GM18907 (cell line): ENCODE measurements at regions not wholly inside any gene's neighbourhood (a gene's known extent, or its start where the extent isn't known, plus 50 kb on each side); places are given as distances from the start of the nearest gene placed in this dataset.
"Not testable (repeated sequence)": the region's sequence is repeated elsewhere in the genome, so short reads cannot be mapped to it uniquely, and the experiment has no call there.

ENCODE experiments used
- ATAC-seq: cut with Tn5 transposase; IDR thresholded peaks from one replicate; pipeline ENCODE4 v1.9.1; 2021; ENCODE audit warnings: mild to moderate bottlenecking, moderate library complexity; ENCODE audit not compliant: unreplicated experiment

DNA sequence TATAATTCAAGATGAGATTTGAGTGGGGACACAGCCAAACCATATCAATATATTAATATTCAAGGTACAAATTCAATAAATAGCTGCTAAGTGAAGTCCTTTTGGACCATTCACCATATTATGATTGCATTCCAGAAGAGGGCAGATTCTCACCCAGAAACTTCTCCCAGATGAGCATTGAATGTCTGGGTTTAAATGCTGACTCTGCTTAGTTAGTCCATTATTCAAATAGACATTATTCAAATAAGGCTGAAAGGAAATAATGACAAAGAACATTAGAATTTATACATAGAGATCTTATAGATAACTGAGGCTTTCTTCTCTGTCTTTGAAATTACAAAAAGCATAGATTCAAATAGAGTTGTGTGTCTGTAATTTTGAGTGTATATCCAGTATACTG, 579.4 kb upstream of the SLC8A1 start:
- no peak for ATAC-seq

DNA sequence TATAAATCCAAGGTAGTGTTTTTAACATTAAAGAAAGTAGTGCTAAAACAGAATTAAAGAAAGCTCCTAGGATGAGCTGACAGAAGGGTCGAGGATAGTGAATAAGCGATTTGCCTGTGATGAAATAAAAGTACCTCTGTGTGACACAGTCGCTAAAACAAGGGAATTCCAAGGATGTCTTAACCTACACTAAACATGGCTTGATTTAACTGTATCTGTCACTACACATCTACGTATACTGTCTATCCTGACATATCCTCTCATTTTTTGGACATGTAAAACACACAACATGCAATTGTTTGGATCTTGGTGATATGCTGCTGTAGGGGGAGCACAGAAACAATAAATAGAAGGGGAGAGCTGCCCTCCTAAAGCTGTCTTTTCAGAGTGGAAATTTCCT, 580.8 kb upstream of the SLC8A1 start:
- no peak for ATAC-seq

DNA sequence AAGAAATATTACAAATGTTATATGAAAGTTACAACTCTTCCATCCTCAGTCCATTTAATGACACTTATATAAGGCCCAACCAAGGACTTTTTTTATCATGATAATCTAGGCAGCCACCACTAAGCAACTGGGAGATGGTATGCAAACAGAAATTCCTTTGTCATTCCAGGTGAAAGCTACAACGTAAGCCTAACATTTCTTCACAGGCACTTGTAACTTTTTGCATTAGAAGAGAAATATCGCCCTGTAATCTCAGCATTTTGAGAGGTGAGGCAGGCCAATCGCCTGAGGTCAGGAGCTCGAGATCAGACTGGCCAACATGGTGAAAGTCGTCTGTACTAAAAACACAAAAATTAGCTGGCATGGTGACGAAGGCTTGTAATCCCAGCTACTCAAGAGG, 581.2 kb upstream of the SLC8A1 start:
- no peak for ATAC-seq

DNA sequence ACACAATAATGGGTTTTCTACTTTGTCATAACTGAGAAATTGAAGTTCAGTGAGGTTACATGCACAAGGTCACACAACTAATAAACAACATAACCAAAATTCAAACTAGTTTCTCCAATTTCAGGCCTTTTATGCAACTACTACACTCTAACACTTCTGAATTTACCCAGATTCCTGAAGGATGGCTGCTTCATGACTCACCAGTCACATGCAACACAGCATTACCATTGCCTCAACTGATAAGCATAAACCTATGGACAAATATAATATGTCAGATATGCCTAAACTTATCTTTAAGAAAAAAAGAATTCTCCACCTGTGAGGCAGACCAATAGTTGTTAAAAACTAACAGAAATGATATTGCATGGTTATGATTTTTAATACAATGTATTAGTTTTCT, 586.5 kb upstream of the SLC8A1 start:
- no peak for ATAC-seq

DNA sequence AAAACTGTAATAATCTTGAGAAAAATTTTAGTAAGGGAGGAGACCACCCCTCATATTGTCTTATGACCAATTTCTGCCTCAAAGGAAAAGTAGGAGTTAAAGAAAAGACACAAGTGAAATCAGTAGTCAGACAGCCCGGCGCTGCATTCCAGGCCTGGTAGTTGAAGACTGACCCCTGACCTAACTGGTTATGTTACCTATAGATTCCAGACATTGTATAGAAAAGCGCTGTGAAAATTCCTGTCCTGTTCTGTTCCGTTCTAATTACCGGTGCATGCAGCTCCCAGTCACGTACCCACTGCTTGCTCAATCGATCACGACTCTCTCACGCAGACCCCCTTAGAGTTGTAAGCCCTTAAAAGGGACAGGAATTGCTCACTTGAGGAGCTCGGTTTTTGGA, 587.9 kb upstream of the SLC8A1 start:
- ATAC-seq, result not testable (repeated sequence)

DNA sequence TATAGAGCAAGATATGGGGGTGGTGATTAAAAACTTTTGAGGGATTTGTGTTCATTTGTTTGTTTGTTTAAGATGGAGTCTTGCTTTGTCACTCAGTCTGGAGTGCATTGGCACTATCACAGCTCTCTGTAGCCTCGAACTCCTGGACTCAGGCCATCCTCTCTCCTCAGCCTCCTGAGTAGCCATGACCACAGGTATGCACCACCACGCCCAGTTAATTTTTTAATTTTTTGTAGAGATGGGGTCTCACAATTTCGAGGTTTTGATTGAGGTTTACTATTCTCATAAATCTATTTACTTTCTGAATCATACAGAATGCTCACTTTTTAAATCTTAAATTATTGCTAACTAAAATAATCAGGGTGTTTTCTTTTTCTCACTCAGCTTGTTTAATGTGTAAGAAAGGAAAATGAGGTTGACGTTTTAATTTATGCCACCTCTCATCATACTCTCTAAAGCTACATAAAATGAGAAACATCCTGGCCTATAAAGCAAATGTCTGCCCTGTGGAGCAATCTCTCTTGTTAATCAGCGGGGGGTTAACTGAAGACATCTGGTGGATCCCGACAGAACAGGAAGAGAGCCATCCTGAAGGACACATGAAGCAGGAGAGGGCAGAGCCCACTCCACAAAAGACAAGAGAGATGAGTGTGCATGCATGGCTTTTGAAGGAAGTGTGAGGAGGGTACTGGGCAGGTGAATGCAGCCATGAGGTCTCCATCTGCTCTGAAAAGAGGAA, 589.1 kb upstream of the SLC8A1 start:
- no peak for ATAC-seq

DNA sequence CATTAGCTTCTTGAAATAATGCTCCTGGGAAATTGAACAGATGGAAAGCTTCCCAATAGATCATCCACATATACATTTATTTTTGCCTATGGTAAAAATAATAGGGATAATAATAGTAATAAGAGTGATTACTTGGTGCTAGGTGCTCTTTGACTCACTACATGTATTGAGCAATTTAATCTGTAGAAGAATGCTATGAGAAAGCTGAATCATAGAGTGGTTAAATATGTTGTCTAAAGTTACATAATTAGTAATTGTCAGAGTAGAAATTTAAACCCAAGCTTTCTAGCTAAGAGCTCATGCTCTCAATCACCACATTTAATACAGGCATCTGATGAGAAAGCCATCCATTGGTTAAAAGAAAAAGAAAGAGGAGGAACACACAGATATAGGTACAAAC, 590.5 kb upstream of the SLC8A1 start:
- no peak for ATAC-seq

DNA sequence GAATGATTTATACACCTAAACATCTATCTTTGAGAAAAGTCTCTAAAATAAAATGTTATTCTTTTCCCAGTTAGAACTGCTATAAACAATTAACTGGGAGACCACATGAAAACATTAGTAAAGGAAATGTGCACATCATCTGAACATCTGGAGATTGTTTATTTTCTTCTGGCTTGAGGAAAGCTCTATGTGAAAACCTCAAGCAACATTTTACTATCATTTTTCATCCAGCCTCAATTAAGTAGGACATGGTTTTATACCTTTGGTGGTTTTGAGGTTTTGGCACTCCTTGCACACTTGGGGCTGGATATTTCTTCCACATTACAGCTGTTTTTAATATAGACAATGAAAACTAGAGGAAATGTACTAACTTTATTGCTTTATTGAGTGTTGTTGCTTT, 609.5 kb upstream of the SLC8A1 start:
- ATAC-seq, result no peak

DNA sequence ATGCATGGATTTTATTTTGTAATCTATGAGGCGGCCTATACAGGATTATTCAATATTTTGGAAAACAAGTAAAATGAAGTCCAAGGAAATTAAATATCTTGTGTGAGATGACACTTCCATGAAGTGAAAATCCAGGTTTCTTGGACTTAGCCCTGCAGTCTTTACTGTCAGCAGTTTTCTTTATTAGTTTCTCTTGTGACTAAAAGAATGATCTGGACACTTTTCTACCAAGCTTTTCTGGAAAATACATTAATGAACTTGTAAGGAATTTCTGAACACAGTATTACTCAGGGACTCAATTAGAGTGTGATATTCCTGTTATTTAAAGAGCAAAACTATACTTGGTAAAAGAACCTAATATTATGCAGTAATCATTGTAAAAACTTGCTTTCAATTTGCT, 610.4 kb upstream of the SLC8A1 start:
- no peak for ATAC-seq

DNA sequence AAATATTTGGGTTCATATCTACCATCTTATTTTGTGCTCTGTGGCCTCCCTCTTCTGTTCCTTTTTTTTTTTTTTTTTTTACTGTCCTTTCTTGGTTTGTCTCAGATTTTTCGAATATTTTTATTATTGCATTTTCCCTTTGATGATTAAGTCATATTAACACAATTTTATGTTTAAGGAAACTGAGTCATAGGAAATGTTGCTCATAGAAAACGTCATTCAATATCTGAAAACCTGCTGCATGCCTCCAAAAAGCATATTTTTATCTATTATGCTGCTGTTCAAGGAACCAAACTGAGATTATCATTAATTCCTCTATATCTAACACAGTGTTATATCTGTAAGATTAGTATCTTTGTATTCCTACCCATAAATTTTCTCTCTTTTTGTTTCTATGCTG, 614.3 kb upstream of the SLC8A1 start:
- no peak for ATAC-seq

DNA sequence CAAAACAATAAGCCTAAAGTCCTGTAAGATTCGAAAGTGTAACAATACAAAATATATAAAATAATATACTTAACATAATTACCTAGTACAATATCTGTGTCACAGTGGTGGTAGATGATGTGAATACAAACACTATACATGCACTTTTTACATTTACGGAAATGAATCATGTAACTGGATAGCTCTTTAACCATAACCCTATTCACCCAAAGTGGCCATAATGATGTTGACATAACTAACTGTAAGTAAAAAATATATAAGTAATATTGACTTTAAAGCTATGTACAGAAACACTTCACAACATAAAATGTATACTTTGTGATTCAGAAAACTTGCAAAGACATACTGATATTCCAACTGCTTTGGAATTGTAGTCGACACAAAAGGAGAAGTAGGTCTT, 616.9 kb upstream of the SLC8A1 start:
- ATAC-seq, result no peak

DNA sequence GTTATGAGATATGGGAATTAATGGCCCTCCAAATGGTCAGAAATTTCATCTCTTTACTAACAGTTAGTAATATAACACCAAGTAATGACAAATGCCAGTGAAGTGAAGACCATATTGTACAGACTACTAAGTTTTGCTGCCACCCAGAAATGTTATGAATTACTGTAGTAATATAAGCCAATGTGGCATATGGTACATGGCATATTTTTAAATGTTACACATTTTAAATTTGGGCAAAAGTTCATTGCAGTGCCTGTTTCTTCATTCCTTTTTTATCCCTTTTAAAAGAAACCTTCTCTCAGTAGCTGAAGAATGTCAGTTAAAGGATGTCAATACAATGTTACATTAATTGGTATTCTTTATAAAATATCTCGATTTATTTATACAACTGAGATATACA, 626.5 kb upstream of the SLC8A1 start:
- ATAC-seq, result no peak

DNA sequence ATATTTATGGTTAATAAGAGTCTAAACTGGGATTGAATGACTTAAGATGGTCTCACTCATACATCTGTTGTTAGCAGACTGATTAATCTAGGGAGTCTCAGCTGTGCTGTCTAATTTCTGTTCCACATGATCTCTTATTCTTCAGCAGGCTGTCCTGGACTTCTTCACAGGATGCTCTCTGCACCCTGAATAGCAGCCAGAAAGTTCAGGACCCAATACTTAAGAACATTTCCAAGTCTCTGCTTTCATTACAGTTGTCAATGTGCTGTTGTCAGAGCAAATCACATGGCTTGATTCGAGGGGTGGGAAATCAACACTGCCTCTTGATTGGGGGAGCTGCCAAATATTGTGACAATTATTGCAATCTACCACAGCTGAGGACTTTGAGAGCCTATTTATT, 627.1 kb upstream of the SLC8A1 start:
- ATAC-seq, result no peak

DNA sequence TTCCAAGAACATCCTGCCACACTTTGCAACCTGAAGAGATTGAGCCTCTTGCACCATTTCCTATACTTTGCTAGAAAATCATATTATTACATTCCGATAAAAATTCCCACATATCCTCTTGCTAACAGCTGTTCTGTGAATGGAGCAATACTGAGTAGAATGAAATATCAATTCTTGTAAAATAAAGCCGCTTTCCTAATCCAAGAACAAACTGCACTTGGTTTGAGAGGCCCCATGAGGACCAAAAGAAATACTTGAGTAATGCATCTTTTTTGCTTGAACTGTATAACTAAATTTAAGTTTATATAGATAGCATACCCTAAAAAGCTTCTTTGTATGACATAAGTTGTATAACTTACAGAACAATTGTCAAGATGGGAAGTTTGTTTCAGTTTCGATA, 632.4 kb upstream of the SLC8A1 start:
- ATAC-seq, result no peak

DNA sequence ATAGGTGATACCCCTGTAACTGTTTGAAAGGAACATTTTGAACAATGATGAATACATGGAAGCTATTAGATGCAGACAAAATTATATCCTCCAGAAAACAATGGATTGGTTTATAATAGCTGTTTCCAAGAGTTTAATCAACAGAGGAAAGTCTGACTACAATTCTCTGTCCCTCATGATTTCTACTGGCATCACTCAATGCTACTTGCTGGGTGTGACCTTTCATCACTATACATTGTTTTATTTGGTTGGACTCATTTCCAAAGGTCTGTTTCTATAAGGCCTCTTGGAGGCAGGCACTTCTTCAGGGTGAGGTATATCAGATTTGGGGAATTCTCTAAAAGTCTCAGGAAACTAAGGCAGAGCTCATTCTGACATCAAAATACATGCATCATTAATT, 636.1 kb upstream of the SLC8A1 start:
- no peak for ATAC-seq

DNA sequence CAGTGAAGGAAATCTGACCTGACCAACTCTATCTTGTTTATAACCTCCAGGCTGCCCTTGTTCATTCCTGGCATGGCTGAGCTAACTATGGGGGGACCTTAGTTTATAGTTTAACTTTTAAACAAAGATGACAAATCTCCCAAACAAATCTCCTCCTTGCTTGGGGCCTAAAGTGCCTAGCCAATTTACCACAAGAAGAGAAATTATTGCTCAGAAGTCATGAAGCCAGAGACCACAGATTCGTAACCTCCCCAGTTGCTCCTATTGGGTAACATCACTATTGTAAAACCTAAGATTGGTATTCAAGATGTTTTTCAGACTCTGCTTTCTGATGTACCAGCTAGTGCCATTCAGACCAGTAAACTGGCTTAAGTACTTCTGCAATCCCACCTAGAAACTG, 649.4 kb upstream of the SLC8A1 start:
- no peak for ATAC-seq

DNA sequence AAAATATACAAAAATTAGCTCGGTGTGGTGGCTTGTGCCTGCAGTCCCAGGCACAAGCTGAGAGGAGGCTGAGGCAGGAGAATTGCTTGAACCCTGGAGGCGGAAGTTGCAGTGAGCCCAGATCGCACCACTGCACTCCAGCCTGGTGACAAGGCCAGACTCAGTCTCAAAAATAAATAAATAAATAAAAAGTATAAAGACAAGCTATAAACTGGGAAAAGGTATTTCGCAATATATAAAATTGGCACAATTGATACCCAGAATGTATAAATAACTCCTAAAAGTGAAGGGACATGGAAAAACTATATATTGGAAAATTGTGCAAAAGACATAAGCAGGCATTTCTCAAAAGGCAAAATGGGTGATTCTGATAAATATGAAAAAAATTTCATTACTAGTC, 657.9 kb upstream of the SLC8A1 start:
- no peak for ATAC-seq

DNA sequence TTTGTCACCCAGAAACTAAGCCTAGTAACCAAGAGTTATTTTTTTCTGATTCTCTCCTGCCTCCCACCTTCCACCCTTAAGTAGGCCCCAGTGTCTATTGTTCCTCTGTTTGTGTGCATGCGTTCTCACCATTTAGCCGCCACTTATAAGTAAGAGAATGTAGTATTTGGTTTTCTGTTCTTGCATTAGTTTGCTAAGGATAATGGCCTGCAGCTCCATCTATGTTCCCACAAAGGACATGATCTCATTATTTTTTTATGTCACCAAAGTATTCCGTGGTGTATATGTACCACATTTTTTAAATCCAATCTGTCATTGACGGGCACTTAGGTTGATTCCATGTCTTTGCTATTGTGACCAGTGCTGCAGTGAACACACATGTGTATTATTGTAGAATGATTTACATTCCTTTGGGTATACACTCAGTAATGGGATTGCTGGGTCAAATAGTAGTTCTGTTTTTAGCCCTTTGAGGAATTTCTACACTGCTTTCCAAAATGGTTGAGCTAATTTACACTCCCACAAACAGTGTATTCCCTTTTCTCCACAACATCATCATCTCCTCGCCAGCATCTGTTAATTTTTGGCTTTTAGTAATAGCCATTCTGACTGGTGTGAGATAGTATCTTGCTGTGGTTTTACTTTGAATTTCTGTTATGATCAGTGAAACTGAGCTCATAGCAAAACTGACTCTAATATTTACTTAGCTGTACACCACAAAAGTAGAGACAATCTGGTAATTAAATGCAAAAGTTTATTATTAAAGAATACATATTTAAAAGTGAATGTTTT, 660.1 kb upstream of the SLC8A1 start:
- ATAC-seq, result no peak

DNA sequence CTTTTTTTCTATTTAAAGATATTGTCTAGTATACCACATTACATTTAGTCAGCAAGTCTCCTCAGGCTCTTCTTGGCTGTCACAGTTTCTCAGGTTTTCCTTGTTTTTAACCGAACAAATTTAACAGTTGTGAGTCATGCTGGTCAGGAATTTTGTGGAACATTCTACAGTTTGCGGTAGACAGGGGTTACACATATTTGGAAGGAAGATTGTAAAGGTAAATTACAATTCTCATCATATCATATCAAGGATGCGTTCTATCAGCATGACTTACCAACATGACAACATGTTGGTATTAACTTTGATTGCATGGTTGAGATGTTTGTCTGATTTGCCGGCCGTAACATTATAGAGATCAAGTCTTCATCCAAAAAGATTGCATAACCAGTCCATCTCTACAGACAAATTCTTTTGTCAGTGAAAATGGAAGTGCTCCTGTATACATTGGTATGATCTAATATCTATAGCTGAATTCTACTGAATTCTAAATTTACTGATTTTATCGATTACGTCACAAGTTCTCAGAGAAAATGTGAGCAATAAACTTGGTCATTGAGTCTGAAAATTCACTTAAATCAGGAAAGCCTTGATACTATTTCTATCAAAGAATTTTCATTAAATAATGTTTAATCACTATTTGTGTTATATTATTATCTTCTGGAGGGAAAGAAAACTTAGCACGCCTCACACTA, 664.4 kb upstream of the SLC8A1 start:
- ATAC-seq, result no peak

DNA sequence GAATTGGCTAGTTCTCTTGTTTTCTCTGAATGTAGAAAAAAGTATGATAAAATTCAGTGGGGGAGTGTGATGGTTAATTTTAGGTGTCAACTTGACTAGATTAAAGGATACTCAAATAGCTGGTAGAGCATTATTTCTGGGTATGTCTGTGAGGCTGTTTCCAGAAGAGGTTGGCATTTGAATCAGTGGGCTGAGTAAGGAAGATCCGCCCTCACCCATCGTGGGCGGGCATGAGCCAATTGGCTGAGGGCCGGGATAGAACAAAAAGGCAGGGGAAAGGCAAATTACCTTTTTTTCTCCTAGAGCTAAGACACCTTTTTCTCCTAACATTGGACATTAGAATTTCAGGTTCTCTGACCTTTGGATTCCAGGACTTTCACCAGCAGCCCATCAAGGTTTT, 667.6 kb upstream of the SLC8A1 start:
- ATAC-seq, result no peak

DNA sequence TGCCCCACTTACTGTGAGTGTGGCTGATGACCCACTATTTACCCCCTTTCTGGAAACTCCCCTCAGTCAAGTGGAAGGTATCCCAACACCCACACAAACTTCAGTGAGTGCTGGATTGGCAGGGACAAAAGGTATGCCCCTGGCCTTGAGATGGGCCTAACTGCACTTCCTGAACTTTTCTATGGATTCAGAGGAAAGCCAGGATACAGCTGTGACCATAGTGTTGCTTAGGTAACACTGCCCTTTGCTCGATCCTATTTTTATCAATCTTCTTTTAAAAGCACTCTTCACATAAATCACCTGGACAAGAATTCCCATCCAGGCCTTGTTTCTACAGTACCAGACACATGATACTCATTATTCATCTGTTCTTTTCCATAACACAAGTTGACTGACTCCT, 671.5 kb upstream of the SLC8A1 start:
- ATAC-seq, result no peak

DNA sequence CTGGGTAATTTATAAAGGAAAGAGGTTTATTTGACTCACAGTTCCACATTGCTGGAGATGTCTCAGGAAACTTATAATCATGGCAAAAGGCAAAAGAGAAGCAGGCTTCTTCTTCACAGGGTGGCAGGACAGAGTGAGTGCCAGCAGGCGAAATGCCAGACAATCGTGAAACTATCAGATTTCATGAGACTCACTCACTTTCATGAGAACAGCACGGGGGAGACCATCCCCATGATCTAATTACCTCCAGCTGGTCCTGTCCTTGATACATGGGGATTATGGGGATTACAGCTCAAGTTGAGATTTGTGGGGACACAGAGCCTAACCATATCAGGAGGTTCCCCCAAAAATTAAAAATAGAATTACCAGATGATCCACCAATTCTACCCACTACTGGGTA, 675.5 kb upstream of the SLC8A1 start:
- ATAC-seq, result no peak
